K562 (cell line): ENCODE measurements at regions not wholly inside any gene's neighbourhood (a gene's known extent, or its start where the extent isn't known, plus 50 kb on each side); places are given as distances from the start of the nearest gene placed in this dataset.

Experiments used
- ATAC-seq: fragments of 200-7000 bp; cut with Tn5 transposase; 3 replicates; pipeline ENCODE4 v1.9.1; 2020; ENCODE audit warnings: moderate library complexity
- BruUV-seq: library from RNA; stranded (reverse); fragments of 400-500 nt; replicated peaks from 2 replicates; lab custom pipeline; 2021; lab: Mats Ljungman, UMichigan
- CTCF ChIA-PET: fragments of 300-600 bp; formaldehyde crosslinking; extraction: SDS; loops from one replicate; lab custom pipeline; 2021; ENCODE audit warnings: low intra/inter-chr PET ratio; lab: Yijun Ruan, JAX
- POLR2A ChIA-PET: fragments of 300-600, 350-650 bp; sonication (Branson Sonifier 250); formaldehyde crosslinking; extraction: SDS; loops from one replicate; lab custom pipeline; 2021; ENCODE audit warnings: antibody characterized with exemption, inconsistent platforms; lab: Yijun Ruan, JAX
- DNase-seq, 4 experiments: peaks; one replicate each; pipeline versions ENCODE4 v3.0.0 to v3.0.0-alpha.2; 2011 to 2018; ENCODE audit warnings: low spot score in 3 of 4, mixed read lengths in 3 of 4; ENCODE audit errors: extremely low read depth in 1 of 4
- FAIRE-seq: peaks from 2 replicates; lab custom pipeline; 2011; peaks lifted over from hg19 to GRCh38; lab: Jason Lieb, UNC
- H2AFZ ChIP-seq: 2 replicates; pipeline ENCODE4 v1.6.0; 2011; ENCODE audit warnings: low read depth, low read length, control low read depth, inconsistent platforms
- H3K27ac ChIP-seq: fragments of 200-600 bp; 3 replicates; pipeline ENCODE4 v1.8.0; 2011; ENCODE audit warnings: low read depth, mild to moderate bottlenecking, control low read depth, inconsistent platforms, low read length, moderate library complexity, mixed read lengths; ENCODE audit errors: extremely low read depth
- H3K27me3 ChIP-seq, 2 experiments: fragments of 300-600 bp in 1 of 2; 2 replicates in 1 of 2; 3 replicates in 1 of 2; pipeline versions ENCODE4 v1.6.0 to v1.8.0; 2011; ENCODE audit warnings: inconsistent platforms in 2 of 2, low read length in 2 of 2, mild to moderate bottlenecking in 1 of 2, mixed read lengths in 1 of 2, moderate library complexity in 1 of 2; ENCODE audit not compliant: control insufficient read depth in 2 of 2, insufficient read depth in 2 of 2
- H3K36me3 ChIP-seq: fragments of 300-600 bp; 3 replicates; pipeline ENCODE4 v1.8.0; 2011; ENCODE audit warnings: mild to moderate bottlenecking, low read length, inconsistent platforms; ENCODE audit not compliant: control insufficient read depth, insufficient read depth
- H3K4me1 ChIP-seq, 2 experiments: fragments of 200-600 bp in 1 of 2; replicated peaks in 1 of 2; 2 replicates in 1 of 2; 3 replicates in 1 of 2; pipeline versions ENCODE4 v1.5.1 to v1.8.0; 2011; ENCODE audit warnings: inconsistent platforms in 2 of 2, low read length in 2 of 2, mild to moderate bottlenecking in 1 of 2, mixed read lengths in 1 of 2, moderate library complexity in 1 of 2; ENCODE audit not compliant: control insufficient read depth in 2 of 2, insufficient read depth in 2 of 2
- H3K4me2 ChIP-seq: 2 replicates; pipeline ENCODE4 v1.6.1; 2011; ENCODE audit warnings: low read length, control low read depth, inconsistent platforms, mixed read lengths; ENCODE audit not compliant: insufficient read depth
- H3K4me3 ChIP-seq: fragments of 200-600 bp; sonication (generic), shearing (Covaris generic); 2 replicates; pipeline ENCODE4 v1.5.1; 2016; ENCODE audit warnings: control low read depth, inconsistent platforms
- H3K79me2 ChIP-seq: fragments of 200-600 bp; 3 replicates; pipeline ENCODE4 v1.8.0; 2011; ENCODE audit warnings: low read length, inconsistent platforms; ENCODE audit not compliant: control insufficient read depth, insufficient read depth
- H3K9ac ChIP-seq, 2 experiments: 2 replicates each; pipeline versions ENCODE4 v1.6.0 to v1.6.1; 2011; ENCODE audit warnings: low read depth in 2 of 2, low read length in 2 of 2, control low read depth in 1 of 2, inconsistent platforms in 1 of 2, mild to moderate bottlenecking in 1 of 2, mixed read lengths in 1 of 2; ENCODE audit not compliant: insufficient read depth in 1 of 2
- H3K9me1 ChIP-seq: one replicate; pipeline ENCODE4 v1.6.0; 2011; ENCODE audit warnings: inconsistent platforms, mild to moderate bottlenecking, low read length, moderate library complexity; ENCODE audit not compliant: control insufficient read depth, insufficient read depth
- H3K9me3 ChIP-seq: replicated peaks from 2 replicates; pipeline ENCODE4 v1.5.1; 2011; ENCODE audit warnings: low read depth, low read length, inconsistent platforms; ENCODE audit not compliant: control insufficient read depth, insufficient read depth
- H4K20me1 ChIP-seq: replicated peaks from 2 replicates; pipeline ENCODE4 v1.6.1; 2011; ENCODE audit warnings: low read length, inconsistent platforms, mixed read lengths; ENCODE audit not compliant: control insufficient read depth, insufficient read depth
- HDAC1 ChIP-seq, 2 experiments: fragments of 450-650 bp; IDR thresholded peaks; 2 replicates each; pipeline ENCODE4 v1.6.1; 2016 to 2017; ENCODE audit warnings: inconsistent platforms in 1 of 2, mild to moderate bottlenecking in 1 of 2, moderate library complexity in 1 of 2
- ILF3 ChIP-seq: fragments of 450-650 bp; IDR thresholded peaks from 2 replicates; pipeline ENCODE4 v1.6.1; 2018; ENCODE audit warnings: antibody characterized with exemption, mild to moderate bottlenecking, moderate library complexity, borderline replicate concordance
- LARP7 ChIP-seq: fragments of 450-650 bp; IDR thresholded peaks from 2 replicates; pipeline ENCODE4 v1.6.1; 2016
- MCM7 ChIP-seq, 2 experiments: fragments of 450-650 bp; IDR thresholded peaks; 2 replicates each; pipeline ENCODE4 v1.6.1; 2016 to 2018
- POU5F1 ChIP-seq: fragments of 150-350 bp; IDR thresholded peaks from 2 replicates; pipeline ENCODE4 v1.6.1; 2014; ENCODE audit warnings: borderline replicate concordance, low read length, low read depth, mild to moderate bottlenecking; ENCODE audit not compliant: partially characterized antibody
- PRDM10 ChIP-seq: fragments of 450-650 bp; IDR thresholded peaks from 2 replicates; pipeline ENCODE4 v1.6.1; 2018; ENCODE audit not compliant: partially characterized antibody
- ZNF224 ChIP-seq: sonication (generic); formaldehyde crosslinking; IDR thresholded peaks from 2 replicates; pipeline ENCODE4 v1.8.0; 2022; ENCODE audit warnings: mild to moderate bottlenecking, missing genetic modification reagents
- ZNF311 ChIP-seq: fragments of 250-450 bp; sonication (Bioruptor Pico); IDR thresholded peaks from 2 replicates; pipeline ENCODE4 v1.4.0; 2020; ENCODE audit warnings: mild to moderate bottlenecking, moderate library complexity
- ZNF384 ChIP-seq: IDR thresholded peaks from 2 replicates; pipeline ENCODE4 v1.6.1; 2012; ENCODE audit warnings: low read depth, low read length, improper control_type of control experiment
- ZNF551 ChIP-seq: fragments of 250-450 bp; sonication (Bioruptor Pico); IDR thresholded peaks from 2 replicates; pipeline ENCODE4 v1.5.0; 2021; ENCODE audit warnings: mild to moderate bottlenecking, moderate library complexity
- WGBS: fragments of 100-300 bp; shearing (Covaris generic); methylation state at CpG from one replicate; pipeline ENCODE4 v1.1.6; 2016; ENCODE audit warnings: low coverage, mixed read lengths; ENCODE audit not compliant: insufficient coverage; ENCODE audit errors: missing lambda C conversion rate; 5-methylcytosine and 5-hydroxymethylcytosine counted together
- in situ Hi-C: fragments of 300-500 bp; cut with MboI; formaldehyde crosslinking; loops from 4 replicates; pipeline ENCODE4 v1.15.0; 2018; ENCODE audit warnings: inconsistent platforms, mixed read lengths
- intact Hi-C: fragments of 100-400 bp; cut with micrococcal nuclease; formaldehyde crosslinking; loops from 2 replicates; pipeline ENCODE4 v1.14.2; 2022

DNA sequence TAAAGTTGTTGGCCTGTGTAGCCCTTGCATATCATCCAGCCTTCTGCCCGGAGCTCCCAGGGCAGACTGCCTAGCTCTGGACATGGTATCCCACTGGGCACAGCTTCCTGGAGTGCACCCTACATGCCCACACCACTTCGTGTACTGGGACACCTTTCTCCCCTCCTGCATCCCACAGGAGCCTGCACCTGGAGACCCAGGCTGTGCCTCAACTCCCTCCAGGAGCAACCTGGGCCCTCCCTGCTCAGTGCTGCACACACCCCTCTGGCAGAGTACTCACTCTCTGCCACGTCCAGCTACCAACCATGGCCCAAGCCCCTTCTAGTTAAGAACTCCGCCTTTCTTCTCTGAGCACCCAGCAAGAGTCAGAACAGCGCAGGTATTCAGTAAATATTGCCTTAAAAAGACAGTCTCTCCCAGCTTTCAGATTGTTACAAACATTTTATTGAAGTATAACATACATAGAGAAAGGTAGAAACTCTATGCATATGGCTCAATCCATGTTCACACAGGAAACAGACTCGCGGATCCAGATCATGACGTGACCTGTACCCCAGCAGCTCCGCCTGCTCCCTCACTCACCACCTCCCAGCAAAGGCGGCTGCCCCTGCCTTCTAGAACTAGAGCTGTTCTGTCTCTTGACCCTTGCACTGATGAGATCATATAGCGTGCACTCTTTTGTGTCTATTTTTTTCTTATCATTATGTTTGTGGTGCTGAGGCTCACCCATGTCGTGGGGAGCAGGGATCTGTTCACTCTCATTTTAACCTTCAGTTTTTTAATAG lies 98.4 kb upstream of the MYCN start:
- no peak overlapping the region for H3K4me2 ChIP-seq
- CTCF ChIA-PET = no interaction called here
- POLR2A ChIA-PET = no interaction called here
- H3K9me3 ChIP-seq = no peaks in the 10 kb centered on the region
- H3K27me3 ChIP-seq = peaks cover 21 to 66% of the 10 kb centered on the region in 2 experiments; a peak in 4 of 5 replicates
- H2AFZ ChIP-seq = no peak overlapping the region
- DNase-seq = no peak
- ATAC-seq = no peak
- no peaks in the 10 kb centered on the region for H3K9me1 ChIP-seq
- H3K4me1 ChIP-seq = peaks cover 0 to 5% of the 10 kb centered on the region in 2 experiments; a peak in 1 of 5 replicates
- no peaks in the 10 kb centered on the region for H3K79me2 ChIP-seq
- H4K20me1 ChIP-seq = peaks cover 5% of the 10 kb centered on the region; the same call in 1 of the 2 replicates
- TF ChIP-seq HDAC1 (IDR thresholded peaks at IDR 0.05) (no peak), ZNF311 (CRISPR knock-in tag) (no peak), LARP7 (no peak), ZNF551 (no peak), MCM7 (IDR thresholded peaks at IDR 0.05) (no peak), PRDM10 (no peak), ZNF224 (CRISPR knock-in tag) (no peak), ILF3 (no peak), ZNF384 (no peak), POU5F1 (no peak)
- H3K36me3 ChIP-seq = no peaks in the 10 kb centered on the region
- no TSS peak for BruUV-seq
- WGBS = 2% methylated on average over 12 of the region's 12 CpGs
- intact Hi-C loops = no loop called here
- no peak overlapping the region for H3K9ac ChIP-seq
- H3K27ac ChIP-seq = no peak overlapping the region
- in situ Hi-C loops = no loop called here
- H3K4me3 ChIP-seq = no peak overlapping the region
- FAIRE-seq = no peak
